KOPT-K1 (cell line): ENCODE measurements at regions not wholly inside any gene's neighbourhood (a gene's known extent, or its start where the extent isn't known, plus 50 kb on each side); places are given as distances from the start of the nearest gene placed in this dataset.

Experiments used
- H3K27ac ChIP-seq: fragments of 200-600 bp; sonication (generic); 2 replicates; pipeline ENCODE4 v1.5.1; 2016; ENCODE audit warnings: antibody characterized with exemption, mild to moderate bottlenecking, low read depth, low read length; ENCODE audit not compliant: poor library complexity, severe bottlenecking
- H3K36me3 ChIP-seq: fragments of 200-600 bp; sonication (generic); 2 replicates; pipeline ENCODE4 v1.5.1; 2017; ENCODE audit warnings: antibody characterized with exemption, mild to moderate bottlenecking, low read length, moderate library complexity; ENCODE audit not compliant: insufficient read depth
- H3K9me3 ChIP-seq: fragments of 200-600 bp; sonication (generic); 2 replicates; pipeline ENCODE4 v1.5.1; 2017; ENCODE audit warnings: antibody characterized with exemption, low read length, mild to moderate bottlenecking; ENCODE audit not compliant: insufficient read depth, poor library complexity, severe bottlenecking

DNA sequence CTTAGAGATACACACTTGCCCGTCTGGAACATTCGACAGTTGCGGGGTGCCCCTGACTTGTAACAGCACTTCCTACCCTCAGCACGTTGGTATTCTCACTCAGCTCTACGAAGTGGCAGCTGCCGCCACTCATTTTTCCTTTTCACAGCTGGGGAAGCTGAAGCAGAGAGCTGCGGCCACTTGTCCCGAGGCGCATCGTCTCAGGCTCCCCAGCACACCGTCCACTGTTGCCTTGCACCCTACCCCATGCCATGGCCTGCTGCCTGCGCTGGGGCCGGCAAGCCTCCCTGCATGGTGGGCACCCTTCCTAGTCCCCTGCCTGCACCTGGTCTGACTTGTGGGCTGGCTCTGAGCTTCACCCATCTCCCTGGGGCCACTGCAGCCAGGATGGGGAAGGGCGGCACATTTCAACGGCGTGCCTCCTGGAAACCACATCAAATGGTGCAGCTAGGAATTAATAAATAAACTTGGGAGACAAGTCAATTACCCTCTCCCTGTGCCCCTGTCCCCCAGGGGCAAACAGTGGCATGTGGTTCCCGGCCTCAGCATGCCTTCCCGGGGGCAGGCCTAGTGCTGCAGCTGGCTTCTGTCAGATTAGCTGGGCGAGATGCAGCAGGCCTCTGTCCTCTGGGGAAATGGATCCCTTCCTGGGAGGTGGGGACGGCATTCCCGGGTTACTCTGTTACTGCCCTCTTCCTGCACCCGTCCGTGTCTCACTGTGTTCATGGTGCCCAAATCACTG lies 64.7 kb upstream of the HAAO start:
- Histone ChIP-seq H3K27ac (no peak overlapping the region), H3K36me3 (no peaks in the 10 kb centered on the region), H3K9me3 (no peaks in the 10 kb centered on the region)

DNA sequence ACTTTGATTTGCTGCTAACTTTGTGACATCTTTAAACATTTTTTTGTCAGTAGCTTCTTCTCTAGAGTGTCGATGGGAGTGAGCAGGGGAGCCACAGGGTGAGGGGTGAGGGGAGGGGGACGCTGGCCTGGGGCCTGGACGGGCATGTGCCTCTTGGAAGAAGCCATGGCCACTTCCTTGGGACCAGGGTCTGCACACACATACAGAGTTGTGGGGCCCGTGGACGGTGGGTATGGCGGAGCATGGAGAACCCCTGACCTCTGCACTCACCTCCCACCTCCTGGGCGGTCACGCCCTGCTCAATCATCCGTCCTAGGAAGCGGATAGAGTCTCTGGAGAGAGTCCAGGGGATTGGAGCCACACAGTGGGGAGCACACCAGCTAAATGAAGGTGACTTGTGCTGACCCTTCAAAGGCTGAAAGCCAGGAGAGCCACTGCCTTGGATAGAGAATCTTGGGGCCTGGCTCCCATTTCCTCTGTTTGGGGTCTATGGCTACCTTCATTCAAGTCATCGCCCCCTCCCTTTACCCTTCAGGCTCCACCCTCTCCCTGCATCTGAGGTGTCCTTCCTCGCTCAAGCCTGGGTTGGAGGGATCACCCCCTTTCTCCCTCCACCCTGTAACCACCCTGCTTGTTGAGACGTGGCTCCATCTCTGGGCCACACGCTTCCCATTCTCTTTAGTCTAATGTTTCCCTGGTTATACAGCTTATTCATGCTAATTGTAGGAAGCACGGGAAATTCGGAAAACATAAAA lies 63.9 kb upstream of the HAAO start:
- no peak overlapping the region for H3K27ac ChIP-seq
- no peaks in the 10 kb centered on the region for H3K9me3 ChIP-seq
- no peaks in the 10 kb centered on the region for H3K36me3 ChIP-seq

GRCh38 chr2:42855221-42855970 lies 63.0 kb upstream of the HAAO start:
- no peak overlapping the region for H3K27ac ChIP-seq
- no peaks in the 10 kb centered on the region for H3K9me3 ChIP-seq
- no peaks in the 10 kb centered on the region for H3K36me3 ChIP-seq

DNA sequence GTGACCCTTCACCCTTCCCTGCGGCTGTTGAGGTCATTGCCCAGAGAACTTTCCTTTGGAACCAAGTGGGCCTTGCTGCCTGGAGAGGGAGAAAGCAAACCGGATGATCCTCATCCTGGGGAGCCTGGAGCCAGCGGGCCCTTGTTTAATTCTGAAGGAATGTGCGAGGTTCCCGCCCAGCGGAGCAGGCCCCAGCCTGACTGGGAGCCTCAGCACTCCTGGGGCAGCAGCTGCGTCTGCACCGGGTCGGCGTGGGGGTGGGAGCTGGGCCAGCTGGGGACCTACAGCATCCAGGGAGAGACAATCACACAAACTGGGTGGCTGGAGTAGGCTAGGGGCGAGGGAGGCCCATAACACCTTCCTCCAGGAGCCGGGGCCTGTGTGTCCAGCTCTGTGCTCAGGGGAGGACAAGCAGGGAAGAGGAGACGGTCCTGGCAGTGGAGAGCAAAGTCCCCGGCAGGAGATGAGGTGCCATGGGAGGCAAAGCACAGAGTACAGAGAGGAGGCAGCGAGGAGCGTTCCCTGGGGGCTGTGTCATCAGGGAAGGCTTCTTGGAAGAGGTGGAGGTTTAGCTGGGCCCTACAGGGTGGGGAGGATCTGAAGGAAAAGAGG lies 61.9 kb upstream of the HAAO start:
- Histone ChIP-seq H3K36me3 (no peaks in the 10 kb centered on the region), H3K9me3 (no peaks in the 10 kb centered on the region), H3K27ac (no peak overlapping the region)

DNA sequence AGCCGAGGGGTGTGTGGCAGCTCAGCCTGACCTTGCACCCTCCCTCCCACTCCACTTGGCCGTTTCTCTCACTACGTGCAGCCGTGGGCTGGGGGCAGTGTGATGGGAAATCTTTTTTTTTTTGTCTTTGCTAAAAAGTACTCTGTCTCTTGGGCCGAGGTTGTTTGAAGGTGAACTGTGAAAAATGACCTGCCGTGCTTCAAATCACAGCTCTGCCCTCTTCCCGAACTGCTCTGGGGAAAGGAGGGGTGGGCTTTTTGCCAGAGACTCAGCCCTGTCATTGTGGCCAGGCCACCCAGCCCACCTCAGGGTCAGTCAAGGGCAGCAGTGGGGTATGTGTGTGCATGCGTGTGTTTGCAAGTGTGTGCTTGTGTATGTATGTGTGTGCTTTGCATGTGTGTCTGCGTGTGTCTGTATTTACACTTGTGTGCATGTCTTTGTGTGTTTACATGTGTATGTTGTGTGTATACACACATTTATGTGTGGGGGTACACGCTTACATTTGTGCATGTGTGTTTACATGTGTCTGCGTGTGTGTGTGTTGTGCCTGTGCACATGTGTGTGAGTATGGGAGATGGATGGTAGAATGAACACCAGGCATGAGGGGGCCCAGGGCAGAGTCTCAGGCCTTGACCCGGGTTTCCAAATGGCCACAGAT lies 61.3 kb upstream of the HAAO start:
- Histone ChIP-seq H3K9me3 (no peaks in the 10 kb centered on the region), H3K27ac (no peak overlapping the region)

GRCh38 chr2:42852798-42853197 lies 60.4 kb upstream of the HAAO start:
- Histone ChIP-seq H3K27ac (no peak overlapping the region), H3K9me3 (no peaks in the 10 kb centered on the region), H3K36me3 (no peaks in the 10 kb centered on the region)

More for the DNA sequence above, 61.3 kb upstream of the HAAO start:
- H3K36me3 ChIP-seq: no peaks in the 10 kb centered on the region

DNA sequence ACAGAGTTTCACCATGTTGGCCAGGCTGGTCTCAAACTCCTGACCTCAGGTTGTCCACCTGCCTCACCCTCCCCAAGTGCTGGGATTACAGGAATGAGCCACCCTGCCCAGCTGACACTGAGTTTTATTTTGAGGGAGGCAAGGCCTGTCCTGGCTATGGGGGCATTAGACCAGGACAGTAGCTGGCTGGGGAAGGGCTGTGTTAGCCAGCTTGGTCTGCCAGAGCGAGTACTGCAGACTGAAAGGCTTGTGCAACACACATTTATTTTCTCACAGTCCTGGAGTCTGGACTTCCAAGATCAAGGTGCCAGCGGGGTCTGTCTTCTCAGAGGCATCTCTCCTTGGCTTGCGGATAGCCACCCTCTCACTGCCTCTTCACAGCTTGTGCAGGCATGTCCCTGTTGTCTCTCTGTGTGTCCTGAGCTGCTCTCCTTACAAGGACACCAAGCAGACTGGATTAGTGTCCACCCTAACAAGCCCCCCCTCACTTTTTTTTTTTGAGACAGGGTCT lies 59.4 kb upstream of the HAAO start:
- Histone ChIP-seq H3K9me3 (no peaks in the 10 kb centered on the region), H3K27ac (no peak overlapping the region), H3K36me3 (no peaks in the 10 kb centered on the region)

DNA sequence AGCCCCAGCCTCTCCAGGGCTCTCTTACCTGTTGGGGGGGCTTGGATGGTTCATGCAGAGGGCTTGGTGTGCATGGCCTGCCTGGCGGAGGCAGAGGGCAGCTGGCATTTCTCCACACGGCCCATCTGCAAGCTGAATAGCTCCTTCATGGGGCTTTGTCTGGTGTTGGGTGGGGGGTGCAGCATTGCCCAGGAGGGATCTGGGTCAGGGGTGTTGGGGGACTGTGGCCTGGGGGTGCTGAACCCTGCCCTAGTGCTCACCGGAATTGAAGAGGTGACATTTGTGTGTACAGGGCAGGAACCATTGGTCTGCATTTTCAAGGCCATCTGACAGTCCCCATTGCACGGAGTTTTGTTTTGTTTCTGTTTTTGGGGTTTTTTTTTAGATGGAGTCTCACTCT lies 58.8 kb upstream of the HAAO start:
- Histone ChIP-seq H3K9me3 (no peaks in the 10 kb centered on the region), H3K36me3 (no peaks in the 10 kb centered on the region), H3K27ac (no peak overlapping the region)

- Histone ChIP-seq H3K36me3 (no peaks in the 10 kb centered on the region), H3K9me3 (no peaks in the 10 kb centered on the region), H3K27ac (no peak overlapping the region)
These were observed 57.8 kb upstream of the HAAO start for GRCh38 chr2:42850016-42850805.

- Histone ChIP-seq H3K36me3 (no peaks in the 10 kb centered on the region), H3K9me3 (no peaks in the 10 kb centered on the region), H3K27ac (no peak overlapping the region)
These were observed 56.9 kb upstream of the HAAO start for GRCh38 chr2:42849311-42849710.

DNA sequence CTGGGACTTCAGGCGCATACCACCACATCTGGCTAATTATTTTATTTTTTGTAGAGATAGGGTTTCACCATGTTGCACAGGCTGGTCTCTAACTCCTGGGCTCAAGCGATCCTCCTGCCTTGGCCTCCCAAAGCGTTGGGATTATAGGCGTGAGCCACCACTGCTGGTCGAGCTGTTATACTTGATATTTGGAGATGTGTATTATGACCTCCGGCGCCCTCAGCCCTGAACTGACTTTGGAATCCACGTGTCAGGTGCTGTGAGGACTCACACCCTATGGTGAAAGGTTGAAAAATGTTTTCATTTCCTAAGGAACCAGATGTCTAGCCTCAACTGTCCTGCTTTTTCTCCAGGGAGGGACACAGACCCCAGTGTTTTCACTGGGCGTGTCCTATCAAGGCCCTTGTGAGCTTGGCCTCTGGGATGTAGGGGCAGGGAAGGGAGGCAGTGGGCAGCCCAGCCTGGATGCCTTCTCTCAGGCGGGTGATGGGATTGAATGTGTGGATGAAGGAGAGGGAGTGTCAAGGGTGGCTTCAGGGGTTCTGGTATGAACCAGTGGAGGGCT lies 56.4 kb upstream of the HAAO start:
- H3K36me3 ChIP-seq: no peaks in the 10 kb centered on the region
- no peaks in the 10 kb centered on the region for H3K9me3 ChIP-seq
- no peak overlapping the region for H3K27ac ChIP-seq

DNA sequence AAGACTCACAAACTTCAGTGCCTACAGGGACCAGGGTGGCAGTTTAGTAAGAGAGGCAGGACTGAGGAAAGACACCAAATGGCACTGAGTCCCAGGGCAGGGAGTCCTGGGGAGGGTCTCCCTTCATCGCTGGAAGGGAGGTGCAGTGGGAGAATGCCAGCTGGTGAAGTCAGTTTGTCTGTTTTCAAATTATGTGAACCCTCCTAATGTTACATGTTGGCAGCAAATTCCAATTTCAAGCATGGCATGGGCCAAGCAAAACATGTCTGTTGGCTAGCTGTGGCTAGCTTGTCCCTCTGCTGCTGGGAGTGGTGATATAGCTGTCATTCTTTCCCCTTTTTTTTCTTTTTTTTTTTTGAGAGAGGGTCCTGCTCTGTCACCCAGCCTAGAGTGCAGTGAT lies 55.9 kb upstream of the HAAO start:
- Histone ChIP-seq H3K9me3 (no peaks in the 10 kb centered on the region), H3K36me3 (no peaks in the 10 kb centered on the region), H3K27ac (no peak overlapping the region)

DNA sequence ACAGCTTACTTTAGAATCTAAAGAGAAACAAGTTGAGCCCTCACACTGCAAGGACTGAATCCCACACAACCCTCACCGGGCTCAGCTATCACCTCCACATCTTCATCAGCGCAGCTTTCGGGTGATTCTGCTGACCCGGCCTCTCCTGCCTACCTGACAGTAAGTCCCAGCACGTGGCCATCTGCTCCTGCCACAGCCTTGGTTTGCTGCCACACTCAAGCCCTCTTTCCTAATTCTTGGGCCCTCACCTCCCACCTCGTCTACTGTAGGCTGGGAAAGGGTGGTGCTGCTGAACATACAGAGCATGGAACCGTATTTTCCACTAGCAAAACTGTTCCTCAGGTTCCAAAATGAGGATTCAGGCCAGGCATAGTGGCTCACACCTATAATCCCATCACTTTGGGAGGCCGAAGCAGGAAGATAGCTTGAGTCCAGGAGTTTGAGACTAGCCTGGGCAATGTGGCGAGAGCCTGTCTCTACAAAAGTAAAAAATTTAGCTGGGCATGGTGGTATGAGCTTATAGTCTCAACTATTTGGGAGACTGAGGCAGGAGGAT lies 55.3 kb upstream of the HAAO start:
- Histone ChIP-seq H3K27ac (no peak overlapping the region), H3K36me3 (no peaks in the 10 kb centered on the region)

More for the DNA sequence above, 55.3 kb upstream of the HAAO start:
- H3K9me3 ChIP-seq: no peaks in the 10 kb centered on the region
